ENCODE measurements at regions not wholly inside any gene's neighbourhood (a gene's known extent, or its start where the extent isn't known, plus 50 kb on each side); places are given as distances from the start of the nearest gene placed in this dataset.

GRCh38 chr3:24764236-24764915 is 269.7 kb upstream of the THRB start:
- DNase-seq (ENCODE audit: low spot score): no peak

- DNase-seq (ENCODE audit: low spot score): no peak
Measured at GRCh38 chr3:24765399-24765798, 270.7 kb upstream of the THRB start.

GRCh38 chr3:24769918-24770317 is 275.3 kb upstream of the THRB start:
- DNase-seq (ENCODE audit: low spot score): no peak

GRCh38 chr3:24773798-24774197 is 279.1 kb upstream of the THRB start:
- no peak for DNase-seq (ENCODE audit: low spot score)

GRCh38 chr3:24780991-24781390 is 286.3 kb upstream of the THRB start:
- DNase-seq (ENCODE audit: low spot score): no peak

GRCh38 chr3:24781454-24781853 is 286.8 kb upstream of the THRB start:
- DNase-seq (ENCODE audit: low spot score): no peak

- DNase-seq (ENCODE audit: low spot score): no peak
Measured at GRCh38 chr3:24793896-24794295, 299.2 kb upstream of the THRB start.

GRCh38 chr3:24802614-24803013 is 308.0 kb upstream of the THRB start:
- DNase-seq (ENCODE audit: low spot score): no peak

GRCh38 chr3:24804095-24804494 is 309.4 kb upstream of the THRB start:
- DNase-seq (ENCODE audit: low spot score): no peak

GRCh38 chr3:24810881-24811280 is 316.2 kb upstream of the THRB start:
- no peak for DNase-seq (ENCODE audit: low spot score)

GRCh38 chr3:24812116-24812515 is 317.5 kb upstream of the THRB start:
- no peak for DNase-seq (ENCODE audit: low spot score)

- DNase-seq (ENCODE audit: low spot score): no peak
Measured at GRCh38 chr3:24818055-24818454, 323.4 kb upstream of the THRB start.

GRCh38 chr3:24828011-24828410 is 333.4 kb upstream of the THRB start:
- DNase-seq (ENCODE audit: low spot score): no peak

- no peak for DNase-seq (ENCODE audit: low spot score)
Measured at GRCh38 chr3:24828551-24828950, 333.9 kb upstream of the THRB start.

GRCh38 chr3:24829011-24829581 is 334.4 kb upstream of the THRB start:
- DNase-seq (ENCODE audit: low spot score): no peak

- DNase-seq (ENCODE audit: low spot score): no peak
Measured at GRCh38 chr3:24829629-24830229, 335.1 kb upstream of the THRB start.

GRCh38 chr3:24830230-24831152 is 335.8 kb upstream of the THRB start:
- no peak for DNase-seq (ENCODE audit: low spot score)

- no peak for DNase-seq (ENCODE audit: low spot score)
Measured at GRCh38 chr3:24831221-24831620, 336.6 kb upstream of the THRB start.

GRCh38 chr3:24832891-24833290 is 338.2 kb upstream of the THRB start:
- no peak for DNase-seq (ENCODE audit: low spot score)

GRCh38 chr3:24834442-24834841 is 339.8 kb upstream of the THRB start:
- DNase-seq (ENCODE audit: low spot score): no peak

- DNase-seq (ENCODE audit: low spot score): no peak
Measured at GRCh38 chr3:24835510-24835909, 340.9 kb upstream of the THRB start.

GRCh38 chr3:24837601-24838000 is 343.0 kb upstream of the THRB start:
- DNase-seq (ENCODE audit: low spot score): no peak

GRCh38 chr3:24838533-24838932 is 343.9 kb upstream of the THRB start:
- DNase-seq (ENCODE audit: low spot score): no peak
